HG02870 (cell line): ENCODE measurements at regions not wholly inside any gene's neighbourhood (a gene's known extent, or its start where the extent isn't known, plus 50 kb on each side); places are given as distances from the start of the nearest gene placed in this dataset.

Experiments
- ATAC-seq: cut with Tn5 transposase; IDR thresholded peaks from one replicate; pipeline ENCODE4 v1.9.1; 2021; ENCODE audit warnings: mild to moderate bottlenecking, moderate library complexity; ENCODE audit not compliant: unreplicated experiment

GRCh38 chr4:121439669-121440068 is 58.9 kb upstream of the QRFPR start:
- ATAC-seq: no peak
